AG04450 (cell line): ENCODE measurements at regions not wholly inside any gene's neighbourhood (a gene's known extent, or its start where the extent isn't known, plus 50 kb on each side); places are given as distances from the start of the nearest gene placed in this dataset.

Source experiments
- CTCF ChIA-PET: fragments of 300-600, 350-600 bp; formaldehyde crosslinking; extraction: SDS; loops from one replicate; lab custom pipeline; 2022; ENCODE audit warnings: antibody characterized with exemption, inconsistent platforms; lab: Charles Lee
- POLR2A ChIA-PET: fragments of 350-600 bp; formaldehyde crosslinking; extraction: SDS; loops from one replicate; lab custom pipeline; 2021; ENCODE audit warnings: antibody characterized with exemption, inconsistent platforms; lab: Yijun Ruan, JAX
- DNase-seq: peaks from one replicate; pipeline ENCODE4 v3.0.0-alpha.2; 2011; ENCODE audit warnings: low read depth, low spot score
- H3K27ac ChIP-seq: one replicate; pipeline ENCODE4 v1.5.1; 2012; ENCODE audit warnings: low read depth, low read length, control low read depth
- H3K27me3 ChIP-seq: one replicate; pipeline ENCODE4 v1.6.0; 2012; ENCODE audit warnings: low read length; ENCODE audit not compliant: control insufficient read depth, insufficient read depth
- H3K4me3 ChIP-seq: 2 replicates; pipeline ENCODE4 v1.5.1; 2011; ENCODE audit warnings: mild to moderate bottlenecking, low read depth, low read length, control low read depth
- H3K9me3 ChIP-seq: 2 replicates; pipeline ENCODE4 v1.5.1; 2012; ENCODE audit warnings: low read length; ENCODE audit not compliant: control insufficient read depth, insufficient read depth
- TF ChIP-seq, protein P1 (sequence below): IDR thresholded peaks from 2 replicates; pipeline ENCODE4 v1.5.1; 2011; ENCODE audit warnings: low read depth, low read length, control low read depth, inconsistent platforms

DNA sequence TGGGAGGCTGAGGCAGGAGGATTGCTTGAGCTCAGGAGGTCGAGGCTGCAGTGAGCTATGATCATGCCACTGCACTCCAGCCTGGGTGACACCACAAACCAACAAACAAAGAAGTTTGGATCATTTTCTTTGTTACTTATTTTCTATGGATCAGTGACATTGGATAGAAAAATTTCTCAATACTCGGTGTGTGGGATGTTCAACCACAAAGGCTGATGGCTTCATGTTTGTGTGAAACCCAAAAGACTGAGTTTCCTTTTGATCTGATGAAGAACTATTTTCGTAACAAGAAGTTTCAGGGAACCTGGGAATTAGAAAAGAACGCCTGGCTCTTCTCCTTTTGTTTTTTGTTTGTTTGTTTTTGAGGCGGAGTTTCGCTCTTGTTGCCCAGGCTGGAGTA is 104.0 kb downstream of the HOXA1 start:
- DNase-seq, result no peak
- H3K9me3 ChIP-seq, result no peaks in the 10 kb centered on the region
- no peak overlapping the region for H3K4me3 ChIP-seq
- no peaks in the 10 kb centered on the region for H3K27me3 ChIP-seq
- ChIA-PET POLR2A (no interaction called here), CTCF (no interaction called here)
- TF ChIP-seq, protein P1, sequence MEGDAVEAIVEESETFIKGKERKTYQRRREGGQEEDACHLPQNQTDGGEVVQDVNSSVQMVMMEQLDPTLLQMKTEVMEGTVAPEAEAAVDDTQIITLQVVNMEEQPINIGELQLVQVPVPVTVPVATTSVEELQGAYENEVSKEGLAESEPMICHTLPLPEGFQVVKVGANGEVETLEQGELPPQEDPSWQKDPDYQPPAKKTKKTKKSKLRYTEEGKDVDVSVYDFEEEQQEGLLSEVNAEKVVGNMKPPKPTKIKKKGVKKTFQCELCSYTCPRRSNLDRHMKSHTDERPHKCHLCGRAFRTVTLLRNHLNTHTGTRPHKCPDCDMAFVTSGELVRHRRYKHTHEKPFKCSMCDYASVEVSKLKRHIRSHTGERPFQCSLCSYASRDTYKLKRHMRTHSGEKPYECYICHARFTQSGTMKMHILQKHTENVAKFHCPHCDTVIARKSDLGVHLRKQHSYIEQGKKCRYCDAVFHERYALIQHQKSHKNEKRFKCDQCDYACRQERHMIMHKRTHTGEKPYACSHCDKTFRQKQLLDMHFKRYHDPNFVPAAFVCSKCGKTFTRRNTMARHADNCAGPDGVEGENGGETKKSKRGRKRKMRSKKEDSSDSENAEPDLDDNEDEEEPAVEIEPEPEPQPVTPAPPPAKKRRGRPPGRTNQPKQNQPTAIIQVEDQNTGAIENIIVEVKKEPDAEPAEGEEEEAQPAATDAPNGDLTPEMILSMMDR, result no peak
- no peak overlapping the region for H3K27ac ChIP-seq

DNA sequence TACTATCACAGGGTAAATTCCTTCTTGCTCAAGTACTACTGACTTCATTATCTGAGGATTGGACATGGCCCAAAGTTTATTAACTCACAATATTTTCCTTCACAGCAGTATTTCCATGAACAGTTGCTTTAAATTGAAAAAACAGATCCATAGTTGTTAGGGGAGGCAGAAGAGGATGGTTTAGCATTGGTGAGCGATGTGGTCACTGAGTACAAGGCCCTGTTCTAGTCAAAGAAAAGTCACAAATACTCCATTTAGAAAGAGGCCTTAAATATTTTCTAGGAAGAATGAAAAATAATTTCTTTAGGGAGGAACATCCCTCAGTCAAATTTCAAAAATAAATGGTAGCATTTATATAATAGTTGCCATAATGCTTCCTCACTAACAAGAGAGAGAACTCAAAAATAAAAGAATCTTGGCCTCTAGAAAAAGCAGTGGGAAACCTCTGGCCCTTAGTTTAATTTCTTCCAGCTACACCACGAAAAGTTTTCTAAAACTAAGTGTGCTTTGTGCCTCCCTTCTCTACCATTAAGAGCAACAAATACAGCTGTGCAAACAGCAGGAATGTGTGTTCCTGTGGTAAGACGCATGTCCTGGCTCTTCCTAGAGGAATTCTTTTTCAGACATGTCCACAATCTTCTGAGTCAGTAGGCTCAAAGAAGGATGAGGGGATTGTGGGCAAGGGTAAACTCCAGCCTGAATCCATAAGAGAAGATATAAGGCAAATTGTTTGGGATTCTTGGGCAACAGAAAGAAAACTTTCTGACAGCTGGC is 105.7 kb downstream of the HOXA1 start:
- no peak for DNase-seq
- ChIA-PET CTCF (no interaction called here), POLR2A (no interaction called here)

DNA sequence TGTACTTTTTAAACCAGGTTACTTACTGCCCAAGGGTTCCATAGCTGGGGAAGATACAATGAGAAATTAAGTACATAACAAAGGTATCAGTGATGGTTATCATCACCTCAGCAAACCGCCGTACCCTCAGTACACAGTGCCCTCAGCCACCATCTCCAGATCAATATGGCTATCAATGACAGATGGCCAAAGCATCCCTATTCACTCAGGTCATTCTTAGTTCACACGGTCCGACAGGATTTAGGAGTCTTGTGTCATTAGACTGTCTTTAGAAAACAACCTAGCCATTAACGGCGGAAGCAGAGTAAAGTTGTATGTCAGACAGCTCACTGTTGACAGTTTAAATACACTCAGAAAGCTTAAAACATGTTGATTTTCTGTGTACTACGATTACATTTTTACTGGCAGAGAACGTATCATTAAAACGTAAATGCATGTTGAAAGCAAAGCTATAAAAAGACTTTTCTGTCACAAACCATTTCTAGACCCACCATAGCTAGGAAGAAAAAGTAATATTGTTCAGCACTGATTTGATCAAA is 106.9 kb downstream of the HOXA1 start:
- TF ChIP-seq, protein P1, result no peak
- Histone ChIP-seq H3K4me3 (no peak overlapping the region), H3K27ac (no peak overlapping the region), H3K9me3 (no peaks in the 10 kb centered on the region), H3K27me3 (no peaks in the 10 kb centered on the region)
- CTCF ChIA-PET, result no interaction called here
- POLR2A ChIA-PET, result no interaction called here
- no peak for DNase-seq

More for the DNA sequence above, 105.7 kb downstream of the HOXA1 start:
- Histone ChIP-seq H3K9me3 (no peaks in the 10 kb centered on the region), H3K27me3 (no peaks in the 10 kb centered on the region), H3K4me3 (no peak overlapping the region), H3K27ac (no peak overlapping the region)
- TF ChIP-seq, protein P1, result no peak

DNA sequence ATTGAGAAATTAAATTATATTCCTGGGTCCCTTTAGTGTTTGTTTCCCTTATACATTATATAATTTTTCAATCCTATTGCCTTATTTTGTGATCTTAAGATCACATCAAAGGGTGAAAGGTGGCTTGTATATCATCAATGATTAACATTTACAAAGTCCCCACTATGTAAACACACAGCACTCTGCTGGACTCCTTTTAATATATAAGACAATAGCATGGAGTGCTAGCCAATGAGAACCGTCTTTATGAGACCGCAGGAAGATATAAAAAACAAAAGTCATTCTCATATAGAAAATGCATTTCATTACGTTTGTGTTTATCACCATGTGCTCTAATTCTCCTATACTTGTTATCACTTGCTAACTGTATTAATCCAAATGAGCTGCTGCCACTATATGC is 108.5 kb downstream of the HOXA1 start:
- no peak for DNase-seq
- CTCF ChIA-PET, result no interaction called here
- POLR2A ChIA-PET, result no interaction called here

DNA sequence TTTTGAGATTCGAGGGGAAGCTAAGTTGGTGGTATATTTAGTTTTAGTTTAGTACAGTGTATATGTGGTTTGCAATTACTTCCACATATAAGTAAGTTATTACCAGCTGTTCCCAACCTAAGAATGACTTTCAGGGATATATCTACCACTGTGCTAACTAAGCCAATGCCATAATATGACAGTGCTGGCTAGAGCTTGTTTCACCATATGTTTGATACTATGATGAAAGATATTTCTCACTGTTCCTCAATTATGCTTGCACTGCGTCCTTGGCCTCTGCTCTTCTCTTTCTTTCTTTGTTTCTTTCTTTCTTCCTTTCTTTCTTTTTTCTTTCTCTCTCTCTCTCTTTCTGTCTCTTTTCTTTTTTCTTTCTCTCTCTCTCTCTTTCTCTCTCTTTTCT is 113.8 kb upstream of the SKAP2 start:
- no peak for DNase-seq
- H3K9me3 ChIP-seq, result no peaks in the 10 kb centered on the region
- ChIA-PET CTCF (no interaction called here), POLR2A (no interaction called here)
- H3K4me3 ChIP-seq, result no peak overlapping the region
- H3K27me3 ChIP-seq, result peaks cover 9% of the 10 kb centered on the region
- H3K27ac ChIP-seq, result no peak overlapping the region
- TF ChIP-seq, protein P1, result no peak

More for the DNA sequence above, 108.5 kb downstream of the HOXA1 start:
- no peak overlapping the region for H3K27ac ChIP-seq
- peaks cover 6% of the 10 kb centered on the region for H3K27me3 ChIP-seq
- TF ChIP-seq, protein P1, result no peak
- no peak overlapping the region for H3K4me3 ChIP-seq
- H3K9me3 ChIP-seq, result no peaks in the 10 kb centered on the region
